ENCODE measurements at regions not wholly inside any gene's neighbourhood (a gene's known extent, or its start where the extent isn't known, plus 50 kb on each side); places are given as distances from the start of the nearest gene placed in this dataset.

GRCh38 chr3:5458526-5458925 lies 271.0 kb downstream of the EDEM1 start:
- no peak for TF ChIP-seq CTCF (conservative IDR thresholded peaks at IDR 0.05)
- no peak overlapping the region for H3K27ac Mint-ChIP-seq
- no peaks in the 10 kb centered on the region for H3K4me1 Mint-ChIP-seq (ENCODE audit: unreplicated experiment)
- H3K36me3 Mint-ChIP-seq, result no peaks in the 10 kb centered on the region
- no peak overlapping the region for H3K4me3 Mint-ChIP-seq
- peaks cover 4% of the 10 kb centered on the region for H3K9me3 Mint-ChIP-seq
- DNase-seq (ENCODE audit: extremely low spot score, unreplicated experiment), result no peak
- H3K27me3 Mint-ChIP-seq, result peaks cover 5% of the 10 kb centered on the region

GRCh38 chr3:5462086-5462485 lies 274.6 kb downstream of the EDEM1 start:
- Mint-ChIP-seq H3K4me1 (ENCODE audit: unreplicated experiment) (no peaks in the 10 kb centered on the region), H3K27ac (no peak overlapping the region), H3K36me3 (no peaks in the 10 kb centered on the region), H3K4me3 (no peak overlapping the region), H3K27me3 (peaks cover 5% of the 10 kb centered on the region), H3K9me3 (peaks cover 4% of the 10 kb centered on the region)
- no peak for DNase-seq (ENCODE audit: extremely low spot score, unreplicated experiment)
- no peak for TF ChIP-seq CTCF (conservative IDR thresholded peaks at IDR 0.05)

DNA sequence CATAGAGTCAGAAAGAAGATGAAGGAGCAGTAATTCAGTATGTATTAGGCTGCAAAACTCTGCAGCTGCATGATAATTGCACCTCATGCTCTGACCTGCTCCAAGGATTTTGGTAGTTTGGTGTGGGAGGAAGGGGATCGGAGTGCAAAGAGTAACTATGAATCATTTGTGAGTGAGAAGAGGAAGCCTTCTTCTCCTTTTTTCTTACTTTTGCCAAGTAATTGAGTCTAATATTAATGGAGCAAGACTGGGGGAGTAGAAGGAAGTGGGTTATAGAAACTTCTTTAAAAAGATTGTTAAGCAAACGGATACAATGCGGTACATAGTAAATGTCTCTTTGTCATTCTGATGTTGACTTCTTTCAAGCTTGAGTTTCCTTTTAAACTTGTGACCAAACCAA lies 276.5 kb downstream of the EDEM1 start:
- TF ChIP-seq CTCF (conservative IDR thresholded peaks at IDR 0.05), result no peak
- H3K4me3 Mint-ChIP-seq, result no peak overlapping the region
- peaks cover under 1% of the 10 kb centered on the region for H3K9me3 Mint-ChIP-seq
- H3K27me3 Mint-ChIP-seq, result peaks cover 5% of the 10 kb centered on the region
- H3K27ac Mint-ChIP-seq, result no peak overlapping the region
- H3K4me1 Mint-ChIP-seq (ENCODE audit: unreplicated experiment), result no peaks in the 10 kb centered on the region
- H3K36me3 Mint-ChIP-seq, result no peaks in the 10 kb centered on the region
- DNase-seq (ENCODE audit: extremely low spot score, unreplicated experiment), result no peak

DNA sequence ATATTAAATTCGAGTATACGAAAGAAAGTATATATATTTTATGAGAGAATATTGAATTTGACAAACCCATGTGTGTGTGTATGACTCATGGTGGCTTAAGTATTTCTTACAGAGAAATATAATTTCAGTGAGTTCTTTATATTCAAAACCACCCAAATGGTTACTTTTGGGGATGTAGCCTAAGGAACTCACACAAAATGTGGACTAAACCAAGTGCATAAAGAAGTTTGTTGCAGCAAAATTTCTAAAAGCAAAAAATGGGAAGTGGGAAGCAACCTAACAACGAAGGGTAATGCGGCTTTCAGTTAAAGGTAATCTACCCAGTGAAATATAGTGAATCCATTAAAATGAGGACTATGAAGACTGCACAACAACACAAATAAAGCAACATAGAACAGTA lies 277.1 kb downstream of the EDEM1 start:
- Mint-ChIP-seq H3K4me3 (no peak overlapping the region), H3K4me1 (ENCODE audit: unreplicated experiment) (no peaks in the 10 kb centered on the region), H3K27ac (no peak overlapping the region), H3K27me3 (peaks cover 5% of the 10 kb centered on the region), H3K36me3 (no peaks in the 10 kb centered on the region), H3K9me3 (no peaks in the 10 kb centered on the region)
- no peak for TF ChIP-seq CTCF (conservative IDR thresholded peaks at IDR 0.05)
- no peak for DNase-seq (ENCODE audit: extremely low spot score, unreplicated experiment)

GRCh38 chr3:5465183-5465582 lies 277.7 kb downstream of the EDEM1 start:
- no peak for DNase-seq (ENCODE audit: extremely low spot score, unreplicated experiment)
- no peaks in the 10 kb centered on the region for H3K36me3 Mint-ChIP-seq

More at GRCh38 chr3:5465183-5465582, 277.7 kb downstream of the EDEM1 start:
- Mint-ChIP-seq H3K27ac (no peak overlapping the region), H3K4me3 (no peak overlapping the region), H3K4me1 (ENCODE audit: unreplicated experiment) (no peaks in the 10 kb centered on the region), H3K9me3 (no peaks in the 10 kb centered on the region), H3K27me3 (peaks cover 5% of the 10 kb centered on the region)
- no peak for TF ChIP-seq CTCF (conservative IDR thresholded peaks at IDR 0.05)
